NCI-H146 treated with DMSO at 0.1 percent for 48 hours (cell line): ENCODE measurements at regions not wholly inside any gene's neighbourhood (a gene's known extent, or its start where the extent isn't known, plus 50 kb on each side); places are given as distances from the start of the nearest gene placed in this dataset.

ENCODE experiments used
- DNase-seq: peaks from one replicate; lab custom pipeline; 2025; ENCODE audit not compliant: unreplicated experiment; lab: John Stamatoyannopoulos, UW

DNA sequence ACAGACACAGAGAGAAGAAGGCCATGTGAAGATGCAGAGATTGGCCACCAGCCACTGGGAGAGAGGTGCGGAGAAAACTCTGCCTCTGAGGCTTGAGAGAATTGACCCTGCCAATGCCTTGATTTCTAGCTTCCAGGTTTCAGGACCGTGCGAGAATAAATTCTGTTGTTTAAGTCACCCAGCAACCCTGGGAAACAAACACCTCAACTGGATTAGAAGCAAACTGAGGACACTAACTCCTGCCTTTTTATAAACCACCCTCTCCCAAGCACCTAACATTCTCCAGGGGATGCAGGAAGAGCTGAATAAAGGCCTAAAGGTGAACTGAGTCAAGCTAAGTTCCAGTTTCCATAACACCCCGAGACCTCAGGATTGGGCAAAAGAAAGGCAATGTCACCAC, 136.1 kb downstream of the ANKRD60 start:
- no peak for DNase-seq

DNA sequence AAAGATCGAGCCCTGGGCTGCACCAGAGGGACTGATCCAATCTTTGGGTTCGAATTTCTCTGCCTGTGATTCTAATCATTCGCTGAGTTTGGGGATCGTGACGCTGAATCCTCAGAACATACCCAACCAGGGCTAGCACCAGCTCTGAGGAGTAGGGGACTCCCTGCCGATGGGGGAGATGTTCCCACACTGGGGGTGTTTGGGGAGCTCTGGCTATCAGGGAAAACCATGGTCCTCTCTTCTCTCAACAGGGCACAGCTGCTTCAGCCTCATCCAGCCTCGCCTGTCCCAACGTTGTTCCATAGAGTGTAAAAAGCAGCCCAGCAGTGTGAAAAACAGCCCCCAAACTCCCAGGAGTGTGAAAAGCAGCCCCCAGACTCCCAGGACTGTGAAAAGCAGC, 136.6 kb downstream of the ANKRD60 start:
- DNase-seq = no peak

DNA sequence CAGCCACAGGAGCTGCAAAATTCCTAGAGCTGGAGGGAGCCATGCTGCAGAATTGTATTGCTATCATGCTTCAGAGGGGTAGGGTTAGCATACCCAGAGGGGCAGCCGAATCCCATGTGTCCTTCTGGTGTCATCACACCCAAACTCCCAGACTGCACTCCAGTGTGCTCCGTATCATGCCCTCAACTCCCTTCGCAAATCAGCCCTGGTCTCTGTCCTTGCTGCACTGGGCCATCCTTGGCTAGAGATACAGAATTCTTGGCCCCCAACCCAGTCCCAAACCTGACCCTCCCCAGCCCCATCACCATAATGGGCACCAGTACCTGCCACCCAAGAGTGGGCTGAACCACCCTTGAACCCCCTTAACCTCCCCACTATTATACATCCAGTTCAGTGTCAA, 138.3 kb downstream of the ANKRD60 start:
- DNase-seq = no peak

DNA sequence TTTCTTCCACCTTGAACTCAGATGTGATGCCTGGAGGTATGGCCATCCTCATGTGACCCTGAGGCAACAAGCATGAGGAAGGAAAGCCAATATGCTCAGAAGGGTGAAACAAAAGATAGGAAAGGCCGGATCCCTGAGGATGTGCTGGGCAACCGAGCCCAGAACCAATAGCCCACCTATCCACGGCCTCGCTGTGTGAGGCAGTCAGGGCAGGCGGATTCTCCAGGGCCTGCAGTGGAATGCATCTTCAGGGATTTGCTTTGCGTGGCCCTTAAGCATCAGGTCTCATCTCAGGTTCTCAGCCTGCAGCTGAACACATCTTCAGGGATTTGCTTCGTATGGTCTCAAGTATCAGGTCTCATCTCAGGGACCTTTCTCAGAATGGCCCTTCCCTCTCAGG, 139.8 kb downstream of the ANKRD60 start:
- DNase-seq = no peak

DNA sequence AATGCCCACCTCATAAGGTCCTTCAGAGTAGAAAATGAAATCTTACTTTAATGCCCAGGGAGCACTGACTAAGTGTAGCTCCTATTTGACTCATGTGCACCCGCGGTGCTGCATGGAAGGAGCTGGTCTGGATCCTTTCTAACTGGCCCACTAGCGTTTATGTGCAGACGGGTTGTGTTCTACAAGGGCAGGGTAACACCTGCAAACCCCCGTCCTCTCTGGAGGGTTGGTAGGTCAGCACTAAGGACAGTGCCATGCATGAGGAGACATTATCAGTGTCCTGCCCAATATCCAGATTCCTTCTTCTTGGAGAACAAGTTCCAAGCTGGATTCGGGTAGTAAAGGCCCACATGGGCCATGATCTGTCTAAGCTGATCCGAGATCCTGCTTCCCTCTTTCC, 140.3 kb downstream of the ANKRD60 start:
- DNase-seq = no peak

DNA sequence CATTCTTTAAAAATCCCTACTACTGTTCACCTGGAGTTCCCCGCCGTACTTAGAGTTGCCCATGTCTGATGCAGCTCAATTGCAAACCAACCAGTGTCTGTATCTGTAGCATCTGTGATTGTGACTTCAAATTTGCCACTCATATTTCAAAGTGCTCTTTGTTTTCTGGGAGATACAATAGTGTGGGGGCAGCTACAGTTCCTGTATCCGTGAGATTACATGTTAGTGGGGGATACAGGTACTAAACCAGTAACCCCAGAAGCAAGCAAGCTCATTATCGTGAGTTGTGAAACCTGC, 140.9 kb downstream of the ANKRD60 start:
- DNase-seq = no peak

DNA sequence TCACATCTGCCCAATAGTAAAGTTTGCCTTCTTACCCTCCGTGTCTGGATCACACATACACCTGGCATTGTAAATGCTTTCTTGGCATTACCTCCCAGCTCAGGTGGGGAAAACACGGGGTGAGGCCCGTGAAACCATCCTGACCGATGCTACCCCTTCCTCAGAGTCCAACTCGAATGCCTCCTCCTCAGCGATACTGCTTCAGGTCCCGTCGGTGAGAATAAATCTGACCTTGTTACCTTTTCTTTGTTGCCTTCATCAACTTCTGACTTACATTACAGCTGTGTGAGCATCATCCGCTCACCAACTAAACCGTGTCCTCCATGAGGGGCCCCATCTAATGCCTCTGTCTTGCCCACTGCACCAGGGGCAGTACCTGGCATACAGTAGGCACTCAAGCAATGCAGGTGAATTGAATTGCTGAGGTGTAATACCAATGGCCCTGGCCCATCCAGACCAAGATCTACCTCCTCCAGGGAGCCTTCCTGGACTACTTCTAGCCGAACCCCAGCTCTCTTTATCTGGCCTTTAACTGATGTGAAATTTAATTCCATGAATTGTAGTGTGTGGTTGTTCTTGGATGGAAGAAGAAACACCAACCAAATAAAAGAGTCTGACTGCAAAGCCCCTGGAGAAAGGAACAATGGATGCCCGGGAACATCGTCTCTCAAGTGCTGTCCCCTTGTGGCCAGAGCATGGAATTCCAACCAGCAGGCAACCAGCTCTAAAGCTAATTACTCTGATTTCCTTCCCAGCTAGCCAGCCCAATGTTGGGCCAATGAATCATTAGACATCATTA, 141.5 kb downstream of the ANKRD60 start:
- peak; percentile 78 for DNase-seq

DNA sequence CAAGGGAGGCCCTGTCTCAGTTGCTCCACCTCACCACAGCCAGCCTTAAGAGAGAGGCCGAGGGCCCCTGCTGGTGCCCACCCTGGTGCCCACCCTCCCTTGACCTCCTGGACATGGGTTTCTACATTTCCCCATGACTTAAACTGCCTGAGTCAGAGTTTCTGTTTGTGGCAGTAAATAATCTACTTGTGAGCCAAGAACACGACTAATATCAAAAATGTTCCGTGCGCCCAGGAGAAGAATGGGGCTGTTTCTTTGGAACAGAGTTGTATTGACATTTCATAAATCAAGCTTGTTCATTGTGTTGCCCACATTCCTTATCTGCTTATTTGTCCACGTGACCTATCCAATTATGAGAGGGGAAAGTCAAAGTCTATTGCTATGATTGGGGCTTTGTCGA, 143.5 kb downstream of the ANKRD60 start:
- no peak for DNase-seq

DNA sequence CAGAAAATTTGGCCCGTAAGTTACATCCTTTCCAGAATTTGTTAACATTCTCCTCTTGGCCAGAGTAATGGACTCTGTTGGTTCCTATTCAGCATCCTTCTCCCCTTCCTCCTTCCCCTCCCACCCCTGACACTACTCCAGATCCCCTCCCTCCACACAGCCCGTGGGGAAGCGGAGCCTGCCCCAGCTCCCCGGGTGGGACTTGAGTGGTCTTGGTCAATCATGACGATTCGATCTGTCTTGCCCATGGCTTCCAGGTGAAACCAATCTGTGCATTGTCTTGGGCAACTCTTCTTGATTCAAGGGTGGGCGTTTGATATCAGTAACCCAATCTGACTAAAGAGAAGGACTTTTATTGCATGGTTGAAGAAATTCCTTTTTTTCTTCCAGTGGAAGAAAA, 143.9 kb downstream of the ANKRD60 start:
- DNase-seq = no peak

DNA sequence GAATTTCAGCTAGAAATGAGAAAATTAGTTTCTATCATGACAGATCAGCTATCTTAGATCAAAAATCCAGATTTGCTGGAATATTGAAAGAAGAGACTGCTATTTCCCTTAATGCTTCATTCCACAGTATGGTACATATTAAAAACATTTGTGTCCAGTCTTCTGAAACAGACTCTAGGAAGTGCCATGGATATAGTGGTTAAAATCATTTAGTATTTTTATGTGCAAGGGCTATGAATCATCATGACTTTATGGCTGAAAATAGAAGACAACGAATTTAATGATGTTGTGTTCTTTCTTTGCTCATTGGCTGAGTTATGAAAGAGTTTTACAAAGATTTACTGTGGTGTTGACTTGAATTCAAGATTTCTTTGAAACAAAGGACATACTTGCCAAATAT, 146.6 kb downstream of the ANKRD60 start:
- no peak for DNase-seq

DNA sequence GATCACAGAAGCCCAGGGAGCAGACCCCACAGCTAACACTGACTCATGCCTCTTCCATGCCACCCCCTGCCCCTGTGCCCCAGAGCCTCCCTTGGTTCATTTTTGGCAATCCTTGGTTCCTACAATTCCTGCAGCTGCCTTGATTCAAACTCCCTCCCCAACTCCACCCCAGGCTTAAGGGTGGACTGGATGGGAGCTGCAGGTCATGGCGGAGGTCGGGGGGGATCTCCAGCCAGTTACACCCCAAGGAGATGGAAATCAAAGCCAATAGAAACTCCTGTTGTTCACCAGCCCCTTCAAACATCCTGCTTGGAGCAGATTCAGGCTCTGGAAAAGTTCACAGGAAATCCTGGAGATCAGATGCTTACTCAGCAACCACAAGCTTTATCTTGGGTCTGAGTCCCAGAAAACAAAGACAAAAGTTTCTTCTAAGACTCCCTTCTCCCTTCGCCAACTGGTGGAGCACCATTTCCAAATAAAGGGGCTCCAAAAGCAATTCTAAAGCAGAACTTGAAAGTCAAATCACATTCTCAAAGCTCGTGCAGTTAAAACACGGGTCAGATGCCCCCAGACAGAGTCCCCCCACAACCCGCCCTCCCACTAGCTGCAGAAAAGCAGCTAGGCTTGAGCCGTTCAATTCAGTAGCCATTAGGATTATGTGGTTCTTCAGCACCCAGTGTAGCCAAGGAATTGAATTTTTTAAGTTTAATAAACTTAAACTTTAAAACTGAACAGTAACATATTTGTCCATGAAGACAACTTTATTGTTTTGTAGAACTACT, 149.5 kb downstream of the ANKRD60 start:
- no peak for DNase-seq

DNA sequence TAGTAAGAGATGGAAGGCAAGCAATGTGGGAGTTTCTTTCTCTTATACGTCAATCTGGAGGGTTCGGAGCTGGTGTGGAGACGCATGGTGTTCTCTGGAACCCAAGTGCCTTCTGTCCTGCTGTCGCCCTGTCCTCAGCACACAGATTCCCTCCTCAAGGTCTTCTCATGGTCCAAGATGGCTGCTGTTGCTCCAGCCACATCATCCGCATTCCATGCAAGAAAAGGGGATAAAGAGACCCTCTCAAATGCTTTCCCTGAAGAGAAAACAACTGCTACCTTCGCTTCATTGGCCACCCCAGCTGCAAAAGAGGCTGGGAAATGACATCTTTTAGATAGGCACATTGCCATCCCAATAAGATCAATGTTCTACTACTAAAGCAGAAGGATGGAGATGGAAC, 151.2 kb downstream of the ANKRD60 start:
- no peak for DNase-seq

DNA sequence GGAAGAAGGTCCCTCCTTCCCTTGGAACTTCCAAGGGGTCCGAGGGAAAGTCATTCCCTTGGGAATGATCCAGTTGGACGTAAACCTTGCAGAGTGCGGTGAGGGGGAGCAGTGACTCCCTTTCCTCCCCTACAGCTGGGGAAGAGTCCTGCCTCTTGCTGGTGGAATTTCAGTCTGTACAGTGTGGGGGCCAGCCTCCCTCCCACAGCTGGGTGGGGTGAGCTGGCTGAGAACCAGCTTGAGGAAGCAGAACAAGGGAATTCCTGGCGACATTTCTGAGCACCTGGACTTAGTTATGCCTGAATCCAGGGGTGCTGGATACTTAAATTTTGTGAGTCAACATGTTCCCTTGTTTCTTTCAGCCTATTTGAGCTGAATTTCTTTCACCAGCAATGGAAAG, 152.0 kb downstream of the ANKRD60 start:
- no peak for DNase-seq

DNA sequence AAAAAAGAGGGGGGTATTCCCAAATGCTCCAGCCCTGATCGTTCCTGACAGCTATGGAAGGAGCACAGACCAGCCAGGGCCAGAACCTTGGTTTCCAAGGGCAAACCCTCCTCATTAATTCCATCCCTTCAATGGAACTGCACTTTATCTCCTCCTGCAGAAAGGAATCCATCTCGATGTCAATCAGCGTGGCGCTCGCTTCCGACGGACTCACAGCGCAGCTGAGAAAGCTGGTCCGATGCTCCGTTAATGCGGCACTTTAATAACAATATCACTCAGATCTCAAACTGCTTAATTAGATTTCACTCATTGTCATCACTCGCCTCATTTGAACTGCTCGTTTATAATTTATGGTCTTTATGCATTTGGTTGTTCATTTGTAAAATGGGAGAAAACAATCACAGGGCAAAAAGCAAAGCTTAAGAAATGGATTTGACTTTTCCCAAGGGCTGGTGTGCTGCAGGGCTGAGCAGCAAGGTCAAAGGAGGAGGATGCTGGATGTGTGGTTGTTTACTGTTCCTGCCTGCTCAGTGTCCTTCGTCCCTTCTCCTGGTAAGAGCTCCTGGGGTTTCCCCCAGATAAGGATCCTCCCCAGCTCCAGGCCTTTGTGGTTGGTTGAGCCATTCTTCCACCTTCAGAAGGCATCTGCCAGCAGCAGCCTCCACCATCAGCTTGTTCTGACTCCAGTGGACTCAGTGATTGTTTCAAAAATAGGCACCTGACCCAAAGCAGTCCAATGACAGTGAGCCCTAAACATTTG, 152.7 kb downstream of the ANKRD60 start:
- DNase-seq = peak; percentile 9

DNA sequence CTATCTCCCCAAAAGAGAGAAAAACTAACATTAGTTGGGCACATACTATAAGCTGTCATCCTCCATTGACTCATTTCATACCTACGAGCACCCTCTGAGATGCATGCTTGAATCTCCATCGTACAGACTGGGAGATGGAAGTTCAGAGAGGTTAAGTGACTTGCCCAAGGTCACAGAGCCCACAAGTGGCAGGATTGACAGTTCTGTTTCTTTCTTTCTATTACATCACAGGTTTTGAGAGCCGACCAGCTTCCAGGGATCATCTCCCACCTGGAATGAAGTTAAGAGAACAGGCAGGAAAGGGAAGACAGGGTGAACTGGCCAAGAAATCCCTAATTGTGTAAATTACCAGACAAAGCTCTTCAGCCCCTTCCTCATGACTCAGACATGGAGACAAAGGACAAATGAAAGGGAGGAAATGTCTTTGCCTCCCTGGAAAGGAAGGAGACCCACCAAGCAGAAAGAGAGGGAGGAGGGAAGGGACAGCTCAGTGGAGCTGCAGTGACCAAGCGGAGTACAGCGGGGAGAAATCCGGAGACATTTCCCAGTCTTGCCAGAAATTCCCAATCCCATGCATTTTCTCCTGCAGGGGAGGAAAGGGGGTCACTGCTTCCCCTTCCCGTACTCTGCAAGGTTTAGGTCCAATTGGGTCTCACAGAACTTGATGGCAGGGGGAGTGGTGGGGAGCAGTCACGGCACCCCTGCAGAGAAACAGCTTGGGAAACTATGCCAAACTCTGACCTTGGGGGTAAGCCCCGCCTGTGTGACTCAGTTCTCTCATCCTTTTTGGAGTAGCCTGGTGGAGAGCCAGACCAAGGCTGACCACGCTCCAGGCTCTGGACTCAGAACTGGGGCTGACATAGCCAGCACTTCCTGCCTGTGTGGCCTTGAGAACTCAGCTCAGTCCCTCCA, 154.3 kb downstream of the ANKRD60 start:
- no peak for DNase-seq

DNA sequence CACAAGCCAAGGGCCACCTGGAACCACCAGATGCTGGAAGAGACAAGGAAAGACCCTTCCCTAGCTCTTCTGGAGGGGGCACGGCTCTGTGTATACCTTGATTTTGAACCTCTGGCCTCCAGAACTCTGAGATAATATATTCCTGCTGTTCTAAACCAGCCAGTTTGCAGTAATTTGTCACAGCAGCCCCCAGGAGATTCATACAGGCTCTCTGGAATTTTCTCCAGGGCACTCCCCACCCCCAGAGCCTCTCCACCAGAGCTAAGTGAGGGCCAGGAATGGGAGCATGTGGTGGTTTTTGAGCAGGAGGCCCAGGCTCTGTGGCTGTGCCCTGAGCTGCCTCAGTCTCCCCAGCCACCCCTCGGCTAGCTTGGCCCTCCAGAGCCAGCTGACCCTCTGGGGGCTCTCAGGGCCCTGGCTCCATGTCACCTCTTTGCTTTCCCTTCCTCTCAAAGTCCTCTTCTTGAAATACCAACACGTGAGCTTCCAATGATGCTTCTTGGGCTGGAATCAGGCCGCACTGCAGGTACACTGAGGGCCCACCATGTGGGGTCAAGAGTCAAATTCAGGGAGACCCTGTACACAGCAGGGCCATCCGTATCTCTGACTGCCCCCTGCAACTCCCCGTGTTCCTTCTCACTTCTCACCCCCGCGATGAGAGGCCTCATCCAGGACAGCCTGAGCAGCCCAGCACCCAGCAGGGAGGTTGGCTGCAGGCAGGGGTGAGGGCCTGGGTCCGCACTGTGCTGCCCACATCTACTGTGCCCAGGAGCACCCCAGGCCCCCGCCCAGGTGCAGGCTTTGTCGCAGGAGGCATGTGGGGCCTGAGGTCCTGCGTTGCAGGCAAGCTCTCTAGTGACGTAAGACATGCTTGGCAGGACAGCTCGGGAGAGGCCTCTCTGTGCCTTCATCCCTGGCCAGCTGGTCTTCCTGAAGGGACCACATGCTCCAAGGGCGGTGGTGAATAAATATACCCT, 155.5 kb downstream of the ANKRD60 start:
- no peak for DNase-seq

DNA sequence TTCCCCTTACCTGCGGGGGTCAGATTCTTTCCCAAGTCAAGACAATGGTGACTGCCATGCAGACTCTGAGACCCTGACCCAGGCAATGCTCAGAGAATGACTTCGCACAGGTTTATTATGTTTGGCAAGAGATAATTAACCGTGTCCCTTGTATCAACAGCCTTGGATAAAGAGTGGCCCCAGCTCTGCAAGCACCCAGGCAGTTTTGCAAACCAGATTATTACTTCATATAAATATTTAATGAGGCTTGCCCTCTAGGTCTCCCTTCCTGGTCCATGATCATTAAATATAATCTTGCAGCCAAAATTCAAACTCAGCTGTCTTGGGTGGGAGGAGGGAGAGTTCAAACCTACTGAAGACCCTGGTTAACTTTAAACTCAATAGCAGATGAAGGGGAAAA, 156.5 kb downstream of the ANKRD60 start:
- DNase-seq = peak; percentile 27

DNA sequence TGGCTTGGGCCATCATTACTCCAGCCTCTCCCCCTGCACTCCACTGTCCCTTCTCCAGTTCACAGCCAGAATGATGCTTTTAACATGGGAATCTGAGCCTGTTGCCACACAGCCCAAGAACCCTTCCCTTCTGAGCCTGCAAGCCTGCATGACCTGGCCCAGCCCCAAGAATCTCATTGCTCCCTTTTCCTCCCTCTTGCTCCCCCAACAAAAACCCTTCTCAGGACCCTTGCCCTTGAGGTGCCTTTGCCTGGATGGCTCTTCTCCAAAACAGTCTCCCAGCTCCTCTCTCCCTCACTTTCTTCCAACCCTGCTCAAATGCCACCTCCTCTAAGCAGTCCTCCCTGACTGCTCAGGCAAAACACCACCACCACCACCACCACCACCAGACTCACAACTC, 157.2 kb downstream of the ANKRD60 start:
- no peak for DNase-seq

DNA sequence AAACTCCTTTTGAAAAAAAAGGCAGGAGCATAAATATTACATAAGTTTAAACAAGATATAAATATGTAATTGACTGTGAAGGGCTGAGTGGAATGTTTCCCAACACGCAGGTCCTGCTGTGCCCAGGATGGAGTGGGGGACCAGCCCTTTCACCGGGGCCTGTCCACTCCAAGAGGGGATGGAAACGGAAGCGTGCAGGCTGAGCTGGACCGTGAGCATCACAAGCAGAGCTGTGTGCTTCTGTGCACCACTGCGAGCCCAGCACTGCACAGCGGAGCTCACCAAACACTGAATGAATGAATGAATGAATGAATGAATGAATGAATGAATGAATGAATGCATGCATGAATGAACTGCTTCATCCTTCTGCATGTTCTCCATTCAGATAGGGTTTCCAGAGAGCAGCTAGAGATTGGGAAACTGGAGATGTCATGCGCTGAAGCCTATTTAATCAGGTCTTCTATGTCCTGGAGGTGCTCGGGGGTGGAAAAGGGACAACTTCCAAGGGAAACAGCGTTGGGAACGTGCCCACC, 157.7 kb downstream of the ANKRD60 start:
- DNase-seq = no peak
